Mesendoderm (in vitro differentiated cells): ENCODE measurements at regions not wholly inside any gene's neighbourhood (a gene's known extent, or its start where the extent isn't known, plus 50 kb on each side); places are given as distances from the start of the nearest gene placed in this dataset.

Source experiments
- DNase-seq: peaks from one replicate; pipeline ENCODE4 v3.0.0; 2013
- H2AK5ac ChIP-seq: 2 replicates; pipeline ENCODE4 v1.6.1; 2013; ENCODE audit warnings: low read length, inconsistent platforms
- H2BK120ac ChIP-seq: 2 replicates; pipeline ENCODE4 v1.6.1; 2013; ENCODE audit warnings: low read depth, mild to moderate bottlenecking, low read length, moderate library complexity, mixed read lengths
- H2BK15ac ChIP-seq: replicated peaks from 2 replicates; pipeline ENCODE4 v1.6.1; 2013; ENCODE audit warnings: low read depth, mild to moderate bottlenecking, moderate library complexity
- H2BK5ac ChIP-seq: 2 replicates; pipeline ENCODE4 v1.6.1; 2013; ENCODE audit warnings: low read length, inconsistent platforms
- H3K18ac ChIP-seq: 2 replicates; pipeline ENCODE4 v1.6.1; 2013; ENCODE audit warnings: mild to moderate bottlenecking, low read length, mixed read lengths
- H3K23ac ChIP-seq: one replicate; pipeline ENCODE4 v1.6.1; 2013; ENCODE audit warnings: low read length
- H3K27ac ChIP-seq: 2 replicates; pipeline ENCODE4 v1.5.1; 2013; ENCODE audit warnings: low read depth, mild to moderate bottlenecking, inconsistent platforms, low read length, moderate library complexity
- H3K27me3 ChIP-seq: 2 replicates; pipeline ENCODE4 v1.6.1; 2013; ENCODE audit warnings: low read length, control low read depth, mild to moderate bottlenecking, inconsistent platforms; ENCODE audit not compliant: insufficient read depth, poor library complexity
- H3K36me3 ChIP-seq: 2 replicates; pipeline ENCODE4 v1.6.1; 2013; ENCODE audit warnings: low read length, inconsistent platforms; ENCODE audit not compliant: control insufficient read depth, insufficient read depth
- H3K4ac ChIP-seq: one replicate; pipeline ENCODE4 v1.6.1; 2013; ENCODE audit warnings: low read depth, mild to moderate bottlenecking, low read length, moderate library complexity
- H3K4me1 ChIP-seq: 2 replicates; pipeline ENCODE4 v1.6.1; 2013; ENCODE audit warnings: low read depth, low read length, inconsistent platforms; ENCODE audit not compliant: control insufficient read depth
- H3K4me2 ChIP-seq: 2 replicates; pipeline ENCODE4 v1.6.1; 2013; ENCODE audit warnings: low read length
- H3K4me3 ChIP-seq: 2 replicates; pipeline ENCODE4 v1.5.1; 2013; ENCODE audit warnings: mild to moderate bottlenecking, low read length
- H3K56ac ChIP-seq: one replicate; pipeline ENCODE4 v1.6.1; 2013; ENCODE audit warnings: low read length
- H3K79me1 ChIP-seq: 2 replicates; pipeline ENCODE4 v1.6.1; 2013; ENCODE audit warnings: low read length, inconsistent platforms
- H3K79me2 ChIP-seq: 2 replicates; pipeline ENCODE4 v1.6.1; 2013; ENCODE audit warnings: mild to moderate bottlenecking, low read length; ENCODE audit not compliant: control insufficient read depth, insufficient read depth
- H3K9ac ChIP-seq: 2 replicates; pipeline ENCODE4 v1.6.1; 2013; ENCODE audit warnings: low read length, inconsistent platforms
- H4K5ac ChIP-seq: one replicate; pipeline ENCODE4 v1.6.1; 2013; ENCODE audit warnings: low read length
- H4K8ac ChIP-seq: one replicate; pipeline ENCODE4 v1.6.1; 2013; ENCODE audit warnings: low read depth, mild to moderate bottlenecking, control low read depth, low read length, moderate library complexity
- WGBS: extraction: QIAGEN DNeasy Blood & Tissue Kit; methylation state at CpG from one replicate; pipeline ENCODE4 v1.1.7; 2013; ENCODE audit warnings: low lambda C conversion rate, missing lambda C conversion rate; ENCODE audit not compliant: insufficient coverage; ENCODE audit errors: extremely low coverage; 5-methylcytosine and 5-hydroxymethylcytosine counted together

DNA sequence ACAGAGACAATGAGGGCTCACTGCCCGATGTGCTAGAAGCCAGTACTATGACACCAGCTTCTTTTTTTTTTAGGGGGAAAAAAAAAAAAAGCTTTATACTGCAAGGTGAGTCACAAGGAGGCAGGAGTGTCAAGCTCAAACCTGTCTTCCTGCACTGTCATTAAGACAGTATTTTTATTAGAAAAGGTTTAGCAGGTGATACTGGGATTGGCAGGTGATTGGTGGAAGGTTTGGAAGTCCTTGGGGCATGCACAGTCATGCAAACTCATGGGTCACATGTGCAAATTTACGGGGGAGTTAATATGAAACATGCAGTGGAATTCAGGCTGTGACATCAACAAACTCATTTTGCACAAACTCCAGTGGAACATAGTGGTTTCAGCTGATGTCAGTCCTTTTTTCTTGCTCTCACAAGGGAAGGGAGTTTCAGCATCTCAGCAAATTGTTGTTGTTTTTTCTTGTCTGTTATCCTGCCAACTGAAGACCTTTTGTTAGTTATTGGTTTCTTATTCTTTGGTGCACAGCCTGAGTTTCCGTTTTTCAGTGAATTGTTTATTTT lies 530.6 kb downstream of the ANKRD7 start:
- WGBS: no CpG with 5 or more reads among the region's 3 CpGs
- no peak overlapping the region for H3K27ac ChIP-seq

DNA sequence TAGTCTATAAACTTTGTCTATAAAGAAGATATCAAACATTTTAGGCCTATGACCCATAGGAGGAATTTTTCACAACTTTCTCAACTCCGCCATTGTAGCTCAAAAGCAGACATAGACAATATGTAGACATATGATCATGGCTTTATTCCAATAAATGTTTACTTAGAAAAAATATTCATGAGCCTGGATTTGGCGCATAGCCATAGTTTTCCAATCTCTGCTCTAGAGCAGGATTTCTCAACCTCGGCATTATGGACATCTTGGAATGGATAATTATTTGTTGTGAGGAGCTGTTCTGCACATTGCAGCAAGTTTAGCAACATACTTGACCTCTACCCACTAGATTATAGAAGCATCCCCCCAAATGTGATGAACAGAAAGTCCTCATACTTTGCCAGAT lies 532.6 kb downstream of the ANKRD7 start:
- Histone ChIP-seq H3K36me3 (no peaks in the 10 kb centered on the region), H3K23ac (no peak overlapping the region), H3K9ac (no peak overlapping the region), H3K18ac (no peak overlapping the region), H3K4me3 (no peak overlapping the region), H3K4me1 (no peaks in the 10 kb centered on the region), H2AK5ac (no peak overlapping the region), H3K4ac (no peak overlapping the region), H3K56ac (no peak overlapping the region), H3K27ac (no peak overlapping the region), H2BK15ac (no peak overlapping the region), H4K8ac (no peak overlapping the region), H3K27me3 (no peaks in the 10 kb centered on the region), H3K79me2 (no peaks in the 10 kb centered on the region), H2BK120ac (no peak overlapping the region), H3K79me1 (no peaks in the 10 kb centered on the region), H2BK5ac (no peak overlapping the region), H4K5ac (no peak overlapping the region), H3K4me2 (no peak overlapping the region)
- DNase-seq: no peak
- no CpG with 5 or more reads among the region's 3 CpGs for WGBS

More for the DNA sequence above, 530.6 kb downstream of the ANKRD7 start:
- Histone ChIP-seq H3K27me3 (no peaks in the 10 kb centered on the region), H2BK15ac (no peak overlapping the region), H2AK5ac (no peak overlapping the region), H2BK120ac (no peak overlapping the region), H2BK5ac (no peak overlapping the region), H3K36me3 (no peaks in the 10 kb centered on the region), H3K4ac (no peak overlapping the region), H3K4me2 (no peak overlapping the region), H3K4me3 (no peak overlapping the region), H3K18ac (no peak overlapping the region), H3K23ac (no peak overlapping the region), H3K9ac (no peak overlapping the region), H3K56ac (no peak overlapping the region), H3K4me1 (no peaks in the 10 kb centered on the region), H3K79me1 (no peaks in the 10 kb centered on the region), H4K8ac (no peak overlapping the region), H4K5ac (no peak overlapping the region), H3K79me2 (no peaks in the 10 kb centered on the region)
- DNase-seq: no peak

DNA sequence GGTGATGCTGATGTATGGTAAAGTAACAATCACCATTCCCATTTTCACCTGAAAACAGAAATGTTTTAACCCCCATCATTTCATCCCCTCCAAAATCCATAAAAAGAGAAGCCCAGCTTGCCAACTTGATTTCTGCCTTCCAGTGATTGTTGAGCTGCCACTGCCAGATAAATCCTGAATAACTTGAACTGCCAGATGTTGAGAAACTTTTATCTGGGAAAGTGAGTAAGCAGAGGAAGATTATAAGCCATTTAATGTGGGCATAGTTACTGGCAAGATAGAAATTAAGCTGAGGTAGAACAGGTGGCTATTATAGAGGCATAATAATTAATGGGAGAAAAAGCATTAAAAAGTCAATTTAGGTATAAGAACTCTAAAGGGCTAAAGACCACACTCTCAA lies 534.1 kb downstream of the ANKRD7 start:
- H3K4me2 ChIP-seq: no peak overlapping the region
- no peak overlapping the region for H3K9ac ChIP-seq

DNA sequence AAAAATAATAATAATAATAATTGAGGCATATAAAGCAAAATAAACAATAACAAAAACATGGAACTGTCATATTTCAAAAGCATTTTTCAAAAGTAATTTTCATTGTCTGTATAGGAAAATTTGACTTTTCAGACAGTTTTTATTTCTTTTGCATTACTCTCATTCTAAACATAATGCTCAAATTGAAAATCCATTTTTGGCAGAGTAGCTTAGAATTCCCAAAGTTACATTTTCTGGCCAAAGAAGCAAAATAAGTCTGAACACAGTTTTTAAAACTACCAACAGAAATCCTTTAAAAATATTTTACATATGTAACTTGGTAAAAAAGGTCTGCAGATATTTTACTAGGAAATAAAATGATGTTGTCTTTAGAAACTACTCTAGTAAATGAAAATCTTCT lies 535.4 kb downstream of the ANKRD7 start:
- no peak overlapping the region for H3K23ac ChIP-seq
- H3K36me3 ChIP-seq: no peaks in the 10 kb centered on the region
- H3K4me1 ChIP-seq: no peaks in the 10 kb centered on the region
- no peak overlapping the region for H4K8ac ChIP-seq
- H3K27ac ChIP-seq: no peak overlapping the region
- no peak overlapping the region for H3K56ac ChIP-seq
- no peaks in the 10 kb centered on the region for H3K79me1 ChIP-seq
- H2BK5ac ChIP-seq: no peak overlapping the region
- no peak overlapping the region for H3K4ac ChIP-seq
- no peak overlapping the region for H3K4me2 ChIP-seq
- DNase-seq: no peak
- no peak overlapping the region for H3K4me3 ChIP-seq
- no peak overlapping the region for H3K18ac ChIP-seq
- no peak overlapping the region for H2BK120ac ChIP-seq
- no peak overlapping the region for H2BK15ac ChIP-seq
- H3K79me2 ChIP-seq: no peaks in the 10 kb centered on the region
- no peak overlapping the region for H4K5ac ChIP-seq
- no peak overlapping the region for H3K9ac ChIP-seq
- no peak overlapping the region for H2AK5ac ChIP-seq
- no peaks in the 10 kb centered on the region for H3K27me3 ChIP-seq

More for the DNA sequence above, 534.1 kb downstream of the ANKRD7 start:
- Histone ChIP-seq H4K5ac (no peak overlapping the region), H3K36me3 (no peaks in the 10 kb centered on the region), H3K79me2 (no peaks in the 10 kb centered on the region), H3K4me1 (no peaks in the 10 kb centered on the region), H3K4ac (no peak overlapping the region), H3K79me1 (no peaks in the 10 kb centered on the region), H2BK120ac (no peak overlapping the region), H3K27me3 (no peaks in the 10 kb centered on the region), H3K23ac (no peak overlapping the region), H2BK15ac (no peak overlapping the region), H4K8ac (no peak overlapping the region), H3K56ac (no peak overlapping the region), H3K18ac (no peak overlapping the region), H3K4me3 (no peak overlapping the region), H3K27ac (no peak overlapping the region), H2AK5ac (no peak overlapping the region), H2BK5ac (no peak overlapping the region)
- no peak for DNase-seq

DNA sequence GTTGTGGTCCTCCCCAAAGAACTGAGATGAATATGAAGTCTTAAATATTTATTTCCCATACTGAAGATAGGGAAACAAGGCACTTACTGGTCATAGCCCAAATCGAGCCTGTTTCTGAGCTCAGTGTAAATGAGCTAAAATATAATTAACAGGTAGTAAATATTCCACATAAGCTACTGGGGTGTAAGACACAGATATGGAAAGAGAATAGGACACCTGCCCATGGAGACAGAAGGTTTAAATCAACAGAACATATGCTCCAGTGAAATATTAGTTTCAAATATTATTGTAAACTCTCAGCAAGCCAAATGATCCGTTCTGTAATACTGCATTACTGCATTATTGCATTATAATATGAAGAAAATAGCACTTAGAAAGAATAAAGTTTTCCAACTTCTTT lies 537.9 kb downstream of the ANKRD7 start:
- Histone ChIP-seq H3K36me3 (no peaks in the 10 kb centered on the region), H3K9ac (no peak overlapping the region), H2AK5ac (no peak overlapping the region), H2BK5ac (no peak overlapping the region), H3K27me3 (no peaks in the 10 kb centered on the region), H3K4ac (no peak overlapping the region), H3K4me2 (no peak overlapping the region), H3K27ac (no peak overlapping the region), H4K5ac (no peak overlapping the region), H2BK120ac (no peak overlapping the region), H3K79me2 (no peaks in the 10 kb centered on the region), H3K18ac (no peak overlapping the region), H3K4me3 (no peak overlapping the region), H3K56ac (no peak overlapping the region), H3K4me1 (no peaks in the 10 kb centered on the region), H3K23ac (no peak overlapping the region), H3K79me1 (no peaks in the 10 kb centered on the region), H2BK15ac (no peak overlapping the region), H4K8ac (no peak overlapping the region)
- DNase-seq: no peak
- WGBS: no CpG with 5 or more reads among the region's 2 CpGs

DNA sequence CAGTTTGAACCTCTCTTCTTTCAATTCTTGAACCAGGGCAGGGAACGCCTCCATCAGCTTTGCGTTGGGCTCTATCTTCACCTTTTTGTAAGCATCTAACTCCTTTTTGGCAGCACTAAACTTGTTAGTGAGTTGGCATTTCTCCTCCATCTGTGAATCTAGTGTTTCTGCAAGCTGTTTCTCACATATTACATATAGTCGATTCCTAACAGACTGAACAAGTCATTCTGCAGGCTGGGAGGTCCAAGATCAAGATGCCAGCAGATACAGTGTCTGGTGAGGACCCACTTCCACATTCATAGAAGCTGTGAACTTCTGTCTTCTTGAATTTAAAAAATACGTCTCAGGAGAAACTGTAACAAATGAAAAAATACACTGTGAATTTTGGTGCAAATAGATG lies 539.7 kb downstream of the ANKRD7 start:
- Histone ChIP-seq H4K8ac (no peak overlapping the region), H3K4me1 (no peaks in the 10 kb centered on the region), H2AK5ac (no peak overlapping the region), H2BK5ac (no peak overlapping the region), H4K5ac (no peak overlapping the region), H3K9ac (no peak overlapping the region), H3K27me3 (no peaks in the 10 kb centered on the region), H3K4me3 (no peak overlapping the region), H2BK120ac (no peak overlapping the region), H3K18ac (no peak overlapping the region), H3K36me3 (no peaks in the 10 kb centered on the region), H2BK15ac (no peak overlapping the region), H3K56ac (no peak overlapping the region), H3K79me2 (no peaks in the 10 kb centered on the region), H3K4ac (no peak overlapping the region), H3K23ac (no peak overlapping the region), H3K4me2 (no peak overlapping the region), H3K27ac (no peak overlapping the region), H3K79me1 (no peaks in the 10 kb centered on the region)
- DNase-seq: no peak
- 100% methylated on average over 1 of the region's 4 CpGs for WGBS
